GM12874 (cell line): ENCODE measurements at regions not wholly inside any gene's neighbourhood (a gene's known extent, or its start where the extent isn't known, plus 50 kb on each side); places are given as distances from the start of the nearest gene placed in this dataset.

Experiments
- TF ChIP-seq, protein P1 (sequence below): IDR thresholded peaks from 2 replicates; pipeline ENCODE4 v1.5.1; 2011; ENCODE audit warnings: low read depth, mild to moderate bottlenecking, control low read depth, low read length, moderate library complexity; ENCODE audit not compliant: insufficient read depth

- TF ChIP-seq, protein P1, sequence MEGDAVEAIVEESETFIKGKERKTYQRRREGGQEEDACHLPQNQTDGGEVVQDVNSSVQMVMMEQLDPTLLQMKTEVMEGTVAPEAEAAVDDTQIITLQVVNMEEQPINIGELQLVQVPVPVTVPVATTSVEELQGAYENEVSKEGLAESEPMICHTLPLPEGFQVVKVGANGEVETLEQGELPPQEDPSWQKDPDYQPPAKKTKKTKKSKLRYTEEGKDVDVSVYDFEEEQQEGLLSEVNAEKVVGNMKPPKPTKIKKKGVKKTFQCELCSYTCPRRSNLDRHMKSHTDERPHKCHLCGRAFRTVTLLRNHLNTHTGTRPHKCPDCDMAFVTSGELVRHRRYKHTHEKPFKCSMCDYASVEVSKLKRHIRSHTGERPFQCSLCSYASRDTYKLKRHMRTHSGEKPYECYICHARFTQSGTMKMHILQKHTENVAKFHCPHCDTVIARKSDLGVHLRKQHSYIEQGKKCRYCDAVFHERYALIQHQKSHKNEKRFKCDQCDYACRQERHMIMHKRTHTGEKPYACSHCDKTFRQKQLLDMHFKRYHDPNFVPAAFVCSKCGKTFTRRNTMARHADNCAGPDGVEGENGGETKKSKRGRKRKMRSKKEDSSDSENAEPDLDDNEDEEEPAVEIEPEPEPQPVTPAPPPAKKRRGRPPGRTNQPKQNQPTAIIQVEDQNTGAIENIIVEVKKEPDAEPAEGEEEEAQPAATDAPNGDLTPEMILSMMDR, result no peak
These were observed 134.8 kb upstream of the TNFSF4 start for GRCh38 chr1:173341971-173342370.

DNA sequence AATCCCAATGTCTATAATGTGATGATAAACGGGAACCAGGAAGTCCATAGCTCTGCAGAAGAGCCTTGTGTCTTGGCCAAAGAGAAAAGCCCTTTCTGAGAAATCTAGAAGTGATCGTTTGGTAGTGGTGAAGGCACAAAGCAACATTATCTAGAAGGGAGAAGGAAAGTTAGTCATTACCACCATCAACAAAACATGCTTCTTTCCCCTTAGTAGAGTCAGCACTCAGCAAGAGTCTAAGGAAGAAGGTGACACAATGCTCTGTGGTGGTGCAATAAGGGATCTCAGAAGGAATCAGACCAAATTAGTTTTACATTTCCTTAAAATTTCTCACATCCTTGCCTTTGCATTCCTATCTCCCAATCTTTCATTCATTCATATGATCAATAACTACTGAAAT is 134.4 kb upstream of the PRDX6 start:
- TF ChIP-seq, protein P1, result no peak

GRCh38 chr1:173344034-173344743 is 132.9 kb upstream of the PRDX6 start:
- TF ChIP-seq, protein P1, result no peak

- TF ChIP-seq, protein P1, result no peak
These were observed 129.8 kb upstream of the PRDX6 start for GRCh38 chr1:173347282-173347818.

DNA sequence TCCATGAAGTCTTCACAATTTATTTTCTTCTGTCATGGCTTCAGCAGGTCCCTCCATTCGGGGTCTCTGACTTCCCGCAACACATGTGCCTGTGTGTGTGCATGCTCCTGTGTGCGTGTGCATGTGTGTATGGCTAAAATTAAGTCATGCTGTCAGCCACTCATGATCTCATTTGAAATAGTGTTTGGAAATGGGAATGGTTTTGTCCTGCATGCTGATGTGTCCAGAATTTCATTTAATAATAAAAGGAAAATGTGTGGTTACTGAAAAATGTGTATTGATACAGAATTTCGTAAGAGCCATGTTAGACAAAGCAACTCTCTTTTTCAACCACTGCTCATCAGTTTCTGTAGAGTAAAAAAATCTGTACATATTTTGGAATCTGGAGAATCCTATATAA is 123.8 kb upstream of the PRDX6 start:
- TF ChIP-seq, protein P1, result no peak

- TF ChIP-seq, protein P1, result no peak
These were observed 122.2 kb upstream of the PRDX6 start for GRCh38 chr1:173354937-173355280.

DNA sequence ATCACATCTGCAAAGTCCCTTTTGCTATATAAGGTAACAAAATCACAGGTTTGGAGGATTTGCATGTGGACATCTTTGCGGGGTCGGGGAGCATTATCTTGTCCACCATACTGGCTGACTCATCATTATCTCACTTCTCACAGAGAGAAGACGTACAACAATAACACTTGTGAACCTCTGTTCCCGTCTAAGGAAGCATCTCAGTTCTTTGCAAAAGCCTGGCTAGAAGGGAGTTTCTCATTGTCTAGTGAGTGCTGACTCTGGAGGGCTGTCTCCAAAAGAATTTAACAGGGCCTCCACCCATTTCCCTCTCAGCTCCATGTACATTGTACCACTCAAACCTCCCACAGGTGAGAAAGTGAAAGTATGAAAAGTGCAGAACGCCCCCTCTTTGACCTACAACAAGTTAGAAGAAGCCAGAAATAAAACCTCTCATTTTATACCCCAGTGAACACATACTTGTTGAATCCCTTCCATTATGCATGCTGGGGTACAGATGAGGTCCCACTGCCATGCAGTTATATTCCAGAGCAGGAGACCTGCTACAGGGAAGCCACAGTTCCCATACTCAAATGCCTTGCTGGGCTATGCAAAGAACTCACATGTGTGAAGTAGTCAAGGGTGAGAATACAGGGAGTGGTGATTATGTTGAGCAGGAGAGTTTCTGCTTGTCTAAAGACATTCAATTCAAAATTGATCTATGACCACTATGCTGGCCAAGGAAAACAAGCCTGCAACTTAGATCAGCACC is 121.7 kb upstream of the PRDX6 start:
- TF ChIP-seq, protein P1, result no peak
